ENCODE measurements at regions not wholly inside any gene's neighbourhood (a gene's known extent, or its start where the extent isn't known, plus 50 kb on each side); places are given as distances from the start of the nearest gene placed in this dataset.

DNA sequence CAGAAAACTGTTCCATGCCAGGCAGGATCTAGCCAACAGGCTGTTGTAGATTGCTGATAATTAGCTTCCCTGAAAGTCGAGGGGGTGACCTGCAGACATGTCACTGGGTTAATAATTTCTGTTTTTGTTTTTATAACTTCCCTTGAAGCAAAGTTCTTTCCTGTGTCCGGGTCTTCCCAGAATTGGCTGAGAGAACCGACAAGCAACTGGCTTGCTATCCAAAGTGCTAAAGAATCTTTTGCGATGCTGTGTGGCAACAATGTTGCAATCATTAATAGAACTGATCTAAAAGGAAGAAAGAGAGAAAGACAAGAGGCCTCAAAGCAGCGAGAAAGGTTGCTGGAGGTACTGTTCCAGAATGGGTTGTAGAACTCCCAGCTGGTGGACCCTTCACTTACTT is 132.1 kb upstream of the DPP6 start:
- TF ChIP-seq, protein P1, sequence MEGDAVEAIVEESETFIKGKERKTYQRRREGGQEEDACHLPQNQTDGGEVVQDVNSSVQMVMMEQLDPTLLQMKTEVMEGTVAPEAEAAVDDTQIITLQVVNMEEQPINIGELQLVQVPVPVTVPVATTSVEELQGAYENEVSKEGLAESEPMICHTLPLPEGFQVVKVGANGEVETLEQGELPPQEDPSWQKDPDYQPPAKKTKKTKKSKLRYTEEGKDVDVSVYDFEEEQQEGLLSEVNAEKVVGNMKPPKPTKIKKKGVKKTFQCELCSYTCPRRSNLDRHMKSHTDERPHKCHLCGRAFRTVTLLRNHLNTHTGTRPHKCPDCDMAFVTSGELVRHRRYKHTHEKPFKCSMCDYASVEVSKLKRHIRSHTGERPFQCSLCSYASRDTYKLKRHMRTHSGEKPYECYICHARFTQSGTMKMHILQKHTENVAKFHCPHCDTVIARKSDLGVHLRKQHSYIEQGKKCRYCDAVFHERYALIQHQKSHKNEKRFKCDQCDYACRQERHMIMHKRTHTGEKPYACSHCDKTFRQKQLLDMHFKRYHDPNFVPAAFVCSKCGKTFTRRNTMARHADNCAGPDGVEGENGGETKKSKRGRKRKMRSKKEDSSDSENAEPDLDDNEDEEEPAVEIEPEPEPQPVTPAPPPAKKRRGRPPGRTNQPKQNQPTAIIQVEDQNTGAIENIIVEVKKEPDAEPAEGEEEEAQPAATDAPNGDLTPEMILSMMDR (IDR thresholded peaks at IDR 0.05) = no peak
- TF ChIP-seq POLR2A (IDR thresholded peaks at IDR 0.05) (no peak), POLR2AphosphoS5 (IDR thresholded peaks at IDR 0.05) (no peak)
